Fibroblast of mammary gland (primary cell): ENCODE measurements at regions not wholly inside any gene's neighbourhood (a gene's known extent, or its start where the extent isn't known, plus 50 kb on each side); places are given as distances from the start of the nearest gene placed in this dataset.
"Not testable (repeated sequence)": the region's sequence is repeated elsewhere in the genome, so short reads cannot be mapped to it uniquely, and the experiment has no call there.

ENCODE experiments used
- DNase-seq: peaks from one replicate; pipeline ENCODE4 v3.0.0-alpha.2; 2010; ENCODE audit warnings: low read depth
- H3K4me3 ChIP-seq: 2 replicates; pipeline ENCODE4 v1.5.1; 2011; ENCODE audit warnings: low read depth, mild to moderate bottlenecking, low read length, moderate library complexity; ENCODE audit not compliant: control insufficient read depth
- TF ChIP-seq, protein P1 (sequence below): conservative IDR thresholded peaks from 2 replicates; pipeline ENCODE4 v1.5.1; 2011; ENCODE audit warnings: low read depth, low read length, inconsistent platforms; ENCODE audit not compliant: control insufficient read depth, insufficient read depth

GRCh38 chr2:144004742-144005141 is 515.2 kb downstream of the ZEB2 start:
- no peak overlapping the region for H3K4me3 ChIP-seq
- DNase-seq = no peak
- TF ChIP-seq, protein P1, sequence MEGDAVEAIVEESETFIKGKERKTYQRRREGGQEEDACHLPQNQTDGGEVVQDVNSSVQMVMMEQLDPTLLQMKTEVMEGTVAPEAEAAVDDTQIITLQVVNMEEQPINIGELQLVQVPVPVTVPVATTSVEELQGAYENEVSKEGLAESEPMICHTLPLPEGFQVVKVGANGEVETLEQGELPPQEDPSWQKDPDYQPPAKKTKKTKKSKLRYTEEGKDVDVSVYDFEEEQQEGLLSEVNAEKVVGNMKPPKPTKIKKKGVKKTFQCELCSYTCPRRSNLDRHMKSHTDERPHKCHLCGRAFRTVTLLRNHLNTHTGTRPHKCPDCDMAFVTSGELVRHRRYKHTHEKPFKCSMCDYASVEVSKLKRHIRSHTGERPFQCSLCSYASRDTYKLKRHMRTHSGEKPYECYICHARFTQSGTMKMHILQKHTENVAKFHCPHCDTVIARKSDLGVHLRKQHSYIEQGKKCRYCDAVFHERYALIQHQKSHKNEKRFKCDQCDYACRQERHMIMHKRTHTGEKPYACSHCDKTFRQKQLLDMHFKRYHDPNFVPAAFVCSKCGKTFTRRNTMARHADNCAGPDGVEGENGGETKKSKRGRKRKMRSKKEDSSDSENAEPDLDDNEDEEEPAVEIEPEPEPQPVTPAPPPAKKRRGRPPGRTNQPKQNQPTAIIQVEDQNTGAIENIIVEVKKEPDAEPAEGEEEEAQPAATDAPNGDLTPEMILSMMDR = no peak

GRCh38 chr2:144003460-144004075 is 516.4 kb downstream of the ZEB2 start:
- TF ChIP-seq, protein P1 = no peak

DNA sequence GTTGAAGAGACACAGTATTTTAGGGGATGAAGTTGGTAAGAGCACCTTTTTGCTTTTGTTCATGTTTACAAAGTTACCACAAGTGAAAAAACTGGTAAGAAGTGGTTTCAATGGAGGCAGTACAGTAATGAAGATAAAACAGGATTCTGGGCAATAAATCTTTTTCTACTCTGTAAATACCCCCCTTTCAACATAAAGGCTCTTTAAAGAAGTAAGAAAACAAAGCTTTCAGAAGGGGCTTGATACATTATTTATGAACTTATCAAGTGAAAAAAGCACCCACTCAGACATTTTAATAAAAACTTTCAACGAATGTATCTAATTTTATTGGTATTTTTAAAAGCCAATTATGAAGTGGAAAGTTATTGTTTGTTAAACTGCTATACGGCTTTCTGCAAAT is 522.9 kb downstream of the ZEB2 start:
- TF ChIP-seq, protein P1 = no peak
- DNase-seq = no peak
- no peak overlapping the region for H3K4me3 ChIP-seq

More at GRCh38 chr2:144003460-144004075, 516.4 kb downstream of the ZEB2 start:
- DNase-seq = no peak
- H3K4me3 ChIP-seq = no peak overlapping the region

DNA sequence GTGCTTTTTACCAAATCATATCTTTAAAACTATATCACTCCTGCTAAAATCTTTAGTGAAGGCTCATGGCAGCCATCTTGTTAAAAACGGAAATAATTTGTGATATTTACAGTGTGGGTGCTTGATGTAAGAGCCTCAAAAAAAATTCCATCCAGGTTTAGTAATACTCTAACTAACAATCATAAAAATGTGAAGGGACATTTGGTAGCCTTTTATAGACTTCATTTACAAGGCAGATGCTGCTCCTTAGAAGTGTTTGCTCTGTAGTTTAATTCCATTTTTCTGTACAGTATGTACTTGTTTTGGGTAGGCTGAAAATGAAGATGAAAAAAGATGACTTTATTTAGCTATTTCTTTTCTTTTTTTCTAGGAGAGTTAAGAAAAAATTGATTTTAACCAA is 525.0 kb downstream of the ZEB2 start:
- TF ChIP-seq, protein P1 = no peak
- no peak overlapping the region for H3K4me3 ChIP-seq
- no peak for DNase-seq

DNA sequence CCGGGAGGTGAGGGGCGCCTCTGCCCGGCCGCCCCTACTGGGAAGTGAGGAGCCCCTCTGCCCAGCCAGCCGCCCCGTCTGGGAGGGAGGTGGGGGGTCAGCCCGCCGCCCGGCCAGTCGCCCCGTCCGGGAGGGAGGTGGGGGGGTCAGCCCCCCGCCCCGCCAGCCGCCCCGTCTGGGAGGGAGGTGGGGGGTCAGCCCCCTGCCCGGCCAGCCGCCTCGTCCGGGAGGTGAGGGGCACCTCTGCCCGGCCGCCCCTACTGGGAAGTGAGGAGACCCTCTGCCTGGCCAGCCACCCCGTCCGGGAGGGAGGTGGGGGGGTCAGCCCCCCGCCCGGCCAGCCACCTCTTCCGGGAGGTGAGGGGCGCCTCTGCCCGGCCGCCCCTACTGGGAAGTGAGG is 528.3 kb downstream of the ZEB2 start:
- H3K4me3 ChIP-seq, DNase-seq: not testable (repeated sequence)

GRCh38 chr2:143988082-143988481 is 531.8 kb downstream of the ZEB2 start:
- no peak overlapping the region for H3K4me3 ChIP-seq
- no peak for DNase-seq
- TF ChIP-seq, protein P1 = no peak

DNA sequence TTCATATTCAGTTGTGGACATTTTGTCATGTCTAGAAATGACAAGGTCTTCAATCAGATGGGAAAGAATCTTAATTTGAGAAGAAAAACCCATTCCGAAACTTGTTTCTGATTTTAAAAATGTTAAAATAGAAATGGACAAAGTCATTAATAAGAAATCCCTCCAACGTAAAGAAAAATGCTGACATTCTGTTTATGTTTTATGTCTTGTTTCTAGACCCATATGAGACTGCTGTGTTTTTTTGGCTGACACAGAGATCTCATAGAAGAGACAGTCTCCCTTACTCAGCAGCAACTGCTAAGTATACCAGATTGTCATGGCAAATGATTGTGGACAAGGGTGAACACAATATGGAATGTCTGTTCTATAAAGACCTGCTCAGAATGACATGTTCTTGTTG is 538.5 kb downstream of the ZEB2 start:
- TF ChIP-seq, protein P1 = no peak
- DNase-seq = no peak
- no peak overlapping the region for H3K4me3 ChIP-seq
